ENCODE measurements at regions not wholly inside any gene's neighbourhood (a gene's known extent, or its start where the extent isn't known, plus 50 kb on each side); places are given as distances from the start of the nearest gene placed in this dataset.

- Histone ChIP-seq H3K27ac (replicated peaks) (no peak overlapping the region), H3K27me3 (ENCODE audit: insufficient read depth, poor library complexity, severe bottlenecking) (no peaks in the 10 kb centered on the region), H3K4me3 (replicated peaks; ENCODE audit: insufficient read depth, low read length) (no peak overlapping the region)
- no peak for DNase-seq (ENCODE audit: low read depth in 1 of 2, low spot score in 1 of 2)
- TF ChIP-seq GABPA (IDR thresholded peaks at IDR 0.05; ENCODE audit: low read depth) (no peak), REST (IDR thresholded peaks at IDR 0.05; ENCODE audit: insufficient replicate concordance, low read depth) (no peak), POLR2AphosphoS5 (IDR thresholded peaks at IDR 0.05; ENCODE audit: low read depth) (no peak), SPI1 (IDR thresholded peaks at IDR 0.05; ENCODE audit: borderline replicate concordance, low read depth) (no peak)
- TF ChIP-seq, protein P1, sequence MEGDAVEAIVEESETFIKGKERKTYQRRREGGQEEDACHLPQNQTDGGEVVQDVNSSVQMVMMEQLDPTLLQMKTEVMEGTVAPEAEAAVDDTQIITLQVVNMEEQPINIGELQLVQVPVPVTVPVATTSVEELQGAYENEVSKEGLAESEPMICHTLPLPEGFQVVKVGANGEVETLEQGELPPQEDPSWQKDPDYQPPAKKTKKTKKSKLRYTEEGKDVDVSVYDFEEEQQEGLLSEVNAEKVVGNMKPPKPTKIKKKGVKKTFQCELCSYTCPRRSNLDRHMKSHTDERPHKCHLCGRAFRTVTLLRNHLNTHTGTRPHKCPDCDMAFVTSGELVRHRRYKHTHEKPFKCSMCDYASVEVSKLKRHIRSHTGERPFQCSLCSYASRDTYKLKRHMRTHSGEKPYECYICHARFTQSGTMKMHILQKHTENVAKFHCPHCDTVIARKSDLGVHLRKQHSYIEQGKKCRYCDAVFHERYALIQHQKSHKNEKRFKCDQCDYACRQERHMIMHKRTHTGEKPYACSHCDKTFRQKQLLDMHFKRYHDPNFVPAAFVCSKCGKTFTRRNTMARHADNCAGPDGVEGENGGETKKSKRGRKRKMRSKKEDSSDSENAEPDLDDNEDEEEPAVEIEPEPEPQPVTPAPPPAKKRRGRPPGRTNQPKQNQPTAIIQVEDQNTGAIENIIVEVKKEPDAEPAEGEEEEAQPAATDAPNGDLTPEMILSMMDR (IDR thresholded peaks at IDR 0.05; ENCODE audit: insufficient read depth, low read length) = no peak
Observed at GRCh38 chr3:25145176-25145575, 282.9 kb upstream of the RARB start.

DNA sequence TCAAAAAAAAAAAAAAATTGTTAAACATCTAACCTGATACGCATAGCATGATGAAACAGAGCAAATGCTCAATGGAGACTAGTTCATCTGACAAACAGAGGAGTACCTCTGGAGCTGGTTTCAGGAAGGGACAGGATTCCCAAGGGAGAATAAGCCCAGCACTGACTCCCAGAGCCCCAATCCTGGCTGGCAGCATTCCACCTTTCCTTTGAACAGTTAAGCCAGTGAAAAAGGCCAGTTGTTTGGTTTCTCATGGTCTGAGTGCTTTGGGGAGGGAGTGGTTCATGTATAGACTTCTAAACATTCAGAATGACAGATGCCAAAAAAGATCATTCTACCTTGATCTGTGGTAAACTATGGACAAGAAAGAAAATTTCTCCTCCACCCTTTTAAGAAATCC lies 277.9 kb upstream of the RARB start:
- TF ChIP-seq GABPA (IDR thresholded peaks at IDR 0.05; ENCODE audit: low read depth) = no peak
- TF ChIP-seq REST (IDR thresholded peaks at IDR 0.05; ENCODE audit: insufficient replicate concordance, low read depth) = no peak
- TF ChIP-seq SPI1 (IDR thresholded peaks at IDR 0.05; ENCODE audit: borderline replicate concordance, low read depth) = no peak
- TF ChIP-seq, protein P1 (IDR thresholded peaks at IDR 0.05; ENCODE audit: insufficient read depth, low read length) = no peak
- TF ChIP-seq POLR2AphosphoS5 (IDR thresholded peaks at IDR 0.05; ENCODE audit: low read depth) = no peak
- Histone ChIP-seq H3K27ac (replicated peaks) (no peak overlapping the region), H3K4me3 (replicated peaks; ENCODE audit: insufficient read depth, low read length) (no peak overlapping the region), H3K27me3 (ENCODE audit: insufficient read depth, poor library complexity, severe bottlenecking) (no peaks in the 10 kb centered on the region)
- DNase-seq (ENCODE audit: low read depth in 1 of 2, low spot score in 1 of 2) = no peak

DNA sequence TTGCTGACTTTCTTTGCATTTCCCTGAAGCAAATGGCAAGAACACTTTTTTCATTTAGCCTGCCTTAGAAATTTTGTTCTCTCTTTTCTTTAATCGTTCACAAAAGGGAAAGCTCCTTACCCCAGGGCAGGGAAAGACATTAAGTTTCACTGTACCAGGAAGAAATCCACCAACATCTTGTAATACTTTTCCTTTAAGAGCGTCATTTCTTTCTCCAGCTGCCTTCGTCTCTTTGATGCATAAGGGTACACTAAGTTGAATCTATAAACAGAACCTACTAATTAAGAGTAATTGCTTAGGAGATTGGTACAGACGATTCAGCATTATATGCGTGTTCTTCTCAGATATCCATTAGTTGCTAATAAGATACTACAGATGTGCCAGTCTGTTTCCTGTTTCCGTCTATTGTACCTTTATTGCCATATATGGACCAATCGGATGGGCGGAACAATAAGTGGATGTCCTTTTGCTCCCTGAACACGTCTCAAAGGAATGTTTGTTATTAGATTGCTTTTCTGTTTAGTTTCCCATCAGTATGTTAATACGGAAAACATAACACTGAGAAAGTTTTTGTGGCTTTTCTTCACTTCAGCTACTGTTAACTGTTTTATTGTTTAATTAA lies 276.7 kb upstream of the RARB start:
- no peaks in the 10 kb centered on the region for H3K27me3 ChIP-seq (ENCODE audit: insufficient read depth, poor library complexity, severe bottlenecking)
- TF ChIP-seq POLR2AphosphoS5 (IDR thresholded peaks at IDR 0.05; ENCODE audit: low read depth) (no peak), REST (IDR thresholded peaks at IDR 0.05; ENCODE audit: insufficient replicate concordance, low read depth) (no peak), SPI1 (IDR thresholded peaks at IDR 0.05; ENCODE audit: borderline replicate concordance, low read depth) (no peak), GABPA (IDR thresholded peaks at IDR 0.05; ENCODE audit: low read depth) (no peak)
- TF ChIP-seq, protein P1 (IDR thresholded peaks at IDR 0.05; ENCODE audit: insufficient read depth, low read length) = no peak
- H3K4me3 ChIP-seq (replicated peaks; ENCODE audit: insufficient read depth, low read length) = no peak overlapping the region
- no peak overlapping the region for H3K27ac ChIP-seq (replicated peaks)
- DNase-seq (ENCODE audit: low read depth in 1 of 2, low spot score in 1 of 2) = no peak
